ENCODE measurements at regions not wholly inside any gene's neighbourhood (a gene's known extent, or its start where the extent isn't known, plus 50 kb on each side); places are given as distances from the start of the nearest gene placed in this dataset.

DNA sequence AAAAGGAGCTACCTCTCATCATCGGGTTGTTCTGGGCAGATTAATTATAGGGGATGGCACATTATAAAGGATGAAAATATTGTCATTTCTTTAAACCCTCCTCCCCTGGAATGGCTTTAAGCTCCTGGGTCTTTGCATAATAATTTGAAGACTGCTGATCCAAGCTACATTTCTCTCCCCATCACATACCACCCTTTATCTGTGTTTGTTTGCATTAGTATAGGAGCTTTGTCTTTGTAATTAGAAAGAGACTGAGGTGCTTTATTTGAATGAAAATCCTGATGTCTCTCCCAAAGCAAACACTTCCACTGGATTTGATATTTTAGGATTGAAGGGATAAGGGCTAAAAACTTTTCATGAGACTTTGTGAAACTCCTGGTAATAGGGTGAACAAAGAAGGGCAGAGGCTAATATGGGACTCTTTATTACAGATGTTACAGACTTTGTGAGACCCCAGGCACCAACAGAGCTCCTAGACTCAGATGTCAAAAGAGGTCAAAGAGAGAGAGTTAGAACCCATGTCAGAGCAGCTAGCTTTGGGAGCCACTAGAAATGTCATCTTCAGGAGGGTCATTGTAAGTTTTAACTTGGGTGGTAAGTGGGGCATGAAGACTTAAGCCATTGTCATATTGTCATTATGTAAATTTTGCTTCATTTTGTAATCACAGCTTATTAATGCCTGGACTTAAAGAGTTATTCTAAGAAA, 75.3 kb upstream of the RXFP2 start:
- Mint-ChIP-seq H3K36me3 (ENCODE audit: unreplicated experiment) (no peaks in the 10 kb centered on the region), H3K4me1 (ENCODE audit: unreplicated experiment) (no peaks in the 10 kb centered on the region), H3K9me3 (ENCODE audit: unreplicated experiment) (peaks cover 17% of the 10 kb centered on the region), H3K27ac (ENCODE audit: unreplicated experiment) (no peak overlapping the region), H3K27me3 (ENCODE audit: unreplicated experiment) (peaks cover 18% of the 10 kb centered on the region), H3K4me3 (ENCODE audit: unreplicated experiment) (no peak overlapping the region)
- no peak for DNase-seq (ENCODE audit: extremely low spot score, unreplicated experiment)
- TF ChIP-seq, protein P1, sequence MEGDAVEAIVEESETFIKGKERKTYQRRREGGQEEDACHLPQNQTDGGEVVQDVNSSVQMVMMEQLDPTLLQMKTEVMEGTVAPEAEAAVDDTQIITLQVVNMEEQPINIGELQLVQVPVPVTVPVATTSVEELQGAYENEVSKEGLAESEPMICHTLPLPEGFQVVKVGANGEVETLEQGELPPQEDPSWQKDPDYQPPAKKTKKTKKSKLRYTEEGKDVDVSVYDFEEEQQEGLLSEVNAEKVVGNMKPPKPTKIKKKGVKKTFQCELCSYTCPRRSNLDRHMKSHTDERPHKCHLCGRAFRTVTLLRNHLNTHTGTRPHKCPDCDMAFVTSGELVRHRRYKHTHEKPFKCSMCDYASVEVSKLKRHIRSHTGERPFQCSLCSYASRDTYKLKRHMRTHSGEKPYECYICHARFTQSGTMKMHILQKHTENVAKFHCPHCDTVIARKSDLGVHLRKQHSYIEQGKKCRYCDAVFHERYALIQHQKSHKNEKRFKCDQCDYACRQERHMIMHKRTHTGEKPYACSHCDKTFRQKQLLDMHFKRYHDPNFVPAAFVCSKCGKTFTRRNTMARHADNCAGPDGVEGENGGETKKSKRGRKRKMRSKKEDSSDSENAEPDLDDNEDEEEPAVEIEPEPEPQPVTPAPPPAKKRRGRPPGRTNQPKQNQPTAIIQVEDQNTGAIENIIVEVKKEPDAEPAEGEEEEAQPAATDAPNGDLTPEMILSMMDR (IDR thresholded peaks at IDR 0.05): no peak

DNA sequence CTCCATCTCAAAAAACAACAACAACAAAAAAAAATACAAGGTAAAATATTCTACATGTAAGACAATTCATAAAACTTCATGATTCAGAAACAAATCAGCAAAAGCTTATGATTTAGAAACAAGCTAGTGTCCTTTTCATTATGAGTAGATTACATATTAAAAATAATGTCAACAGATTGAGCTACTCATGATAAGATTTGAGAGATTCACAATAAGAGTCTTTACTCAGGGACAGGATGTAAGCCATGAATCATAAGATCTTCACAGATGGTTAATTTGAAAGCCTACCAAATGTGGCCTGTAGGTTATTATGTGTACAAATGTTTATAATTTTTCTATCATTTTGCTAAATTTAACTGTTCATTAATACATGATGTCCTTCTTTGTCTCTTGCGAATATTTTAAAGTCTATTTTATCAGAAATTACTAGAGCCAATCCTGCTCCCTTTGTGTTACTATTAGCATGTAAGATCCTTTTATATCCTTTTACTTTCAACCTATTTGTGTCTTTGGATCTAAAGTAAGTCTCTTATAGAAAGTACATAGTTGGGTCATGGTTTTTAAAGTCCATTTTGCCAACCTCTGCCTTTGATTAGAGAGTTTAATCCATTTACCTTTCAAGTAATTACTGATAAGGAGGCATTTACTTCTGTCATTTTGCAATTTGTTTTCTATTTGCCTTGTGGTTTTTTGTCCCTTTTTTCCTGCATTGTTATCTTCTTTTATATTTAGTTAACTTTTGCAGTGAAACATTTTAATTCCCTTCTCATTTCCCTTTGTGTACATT, 68.3 kb upstream of the RXFP2 start:
- H3K4me1 Mint-ChIP-seq (ENCODE audit: unreplicated experiment): no peaks in the 10 kb centered on the region
- peaks cover 21% of the 10 kb centered on the region for H3K27me3 Mint-ChIP-seq (ENCODE audit: unreplicated experiment)
- H3K36me3 Mint-ChIP-seq (ENCODE audit: unreplicated experiment): no peaks in the 10 kb centered on the region
- no peak overlapping the region for H3K4me3 Mint-ChIP-seq (ENCODE audit: unreplicated experiment)
- TF ChIP-seq, protein P1 (IDR thresholded peaks at IDR 0.05): no peak
- no peak overlapping the region for H3K27ac Mint-ChIP-seq (ENCODE audit: unreplicated experiment)
- DNase-seq (ENCODE audit: extremely low spot score, unreplicated experiment): no peak
- peaks cover 12% of the 10 kb centered on the region for H3K9me3 Mint-ChIP-seq (ENCODE audit: unreplicated experiment)

DNA sequence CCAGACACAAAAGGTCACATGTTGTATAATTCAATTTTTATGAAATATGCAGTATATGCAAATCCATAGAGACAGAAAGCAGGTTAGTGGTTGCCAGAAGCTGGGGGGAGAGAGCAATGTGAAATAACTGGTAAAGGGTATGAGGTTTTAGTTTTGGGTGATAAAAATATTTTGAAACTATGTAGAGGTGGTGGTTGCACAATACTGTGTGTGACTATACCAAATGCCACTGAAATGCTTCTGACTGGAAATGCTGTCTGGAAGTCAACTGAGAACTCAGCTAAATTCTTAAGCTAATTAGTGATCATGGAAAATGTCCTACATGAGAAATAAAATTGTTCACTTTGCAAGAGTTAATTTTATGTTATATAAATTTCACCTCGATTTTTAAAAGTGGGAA, 65.3 kb upstream of the RXFP2 start:
- TF ChIP-seq, protein P1 (IDR thresholded peaks at IDR 0.05): no peak
- no peaks in the 10 kb centered on the region for H3K36me3 Mint-ChIP-seq (ENCODE audit: unreplicated experiment)
- H3K9me3 Mint-ChIP-seq (ENCODE audit: unreplicated experiment): no peaks in the 10 kb centered on the region
- peaks cover 20% of the 10 kb centered on the region for H3K27me3 Mint-ChIP-seq (ENCODE audit: unreplicated experiment)
- H3K4me1 Mint-ChIP-seq (ENCODE audit: unreplicated experiment): no peaks in the 10 kb centered on the region
- H3K27ac Mint-ChIP-seq (ENCODE audit: unreplicated experiment): no peak overlapping the region
- H3K4me3 Mint-ChIP-seq (ENCODE audit: unreplicated experiment): no peak overlapping the region
- DNase-seq (ENCODE audit: extremely low spot score, unreplicated experiment): no peak

DNA sequence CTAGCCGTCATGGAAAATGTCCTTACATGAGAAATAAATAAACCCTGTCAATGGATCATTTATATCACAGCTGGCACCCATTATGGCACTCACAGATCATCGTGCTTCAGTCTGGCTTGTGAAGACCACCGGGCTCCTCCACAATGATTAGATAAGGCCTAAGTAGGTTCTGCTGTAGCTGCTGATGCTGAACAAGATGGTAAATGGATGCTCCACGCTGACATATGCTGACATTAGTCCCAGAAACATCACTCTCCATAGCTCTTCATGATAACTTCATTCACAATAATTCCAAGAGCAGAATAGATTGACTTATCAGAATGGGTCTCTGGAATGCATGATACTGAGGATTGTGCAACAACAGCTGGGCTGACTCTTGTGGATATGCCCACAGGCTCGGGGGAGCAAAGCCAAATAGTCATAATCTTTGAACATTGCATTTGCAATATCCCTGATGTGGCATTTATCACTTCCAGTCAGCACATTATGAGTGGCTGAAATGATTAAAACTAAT, 63.8 kb upstream of the RXFP2 start:
- no peak for DNase-seq (ENCODE audit: extremely low spot score, unreplicated experiment)
- TF ChIP-seq, protein P1 (IDR thresholded peaks at IDR 0.05): no peak
- H3K4me1 Mint-ChIP-seq (ENCODE audit: unreplicated experiment): no peaks in the 10 kb centered on the region
- no peak overlapping the region for H3K27ac Mint-ChIP-seq (ENCODE audit: unreplicated experiment)
- no peak overlapping the region for H3K4me3 Mint-ChIP-seq (ENCODE audit: unreplicated experiment)
- no peaks in the 10 kb centered on the region for H3K36me3 Mint-ChIP-seq (ENCODE audit: unreplicated experiment)
- H3K9me3 Mint-ChIP-seq (ENCODE audit: unreplicated experiment): no peaks in the 10 kb centered on the region
- H3K27me3 Mint-ChIP-seq (ENCODE audit: unreplicated experiment): peaks cover 22% of the 10 kb centered on the region

DNA sequence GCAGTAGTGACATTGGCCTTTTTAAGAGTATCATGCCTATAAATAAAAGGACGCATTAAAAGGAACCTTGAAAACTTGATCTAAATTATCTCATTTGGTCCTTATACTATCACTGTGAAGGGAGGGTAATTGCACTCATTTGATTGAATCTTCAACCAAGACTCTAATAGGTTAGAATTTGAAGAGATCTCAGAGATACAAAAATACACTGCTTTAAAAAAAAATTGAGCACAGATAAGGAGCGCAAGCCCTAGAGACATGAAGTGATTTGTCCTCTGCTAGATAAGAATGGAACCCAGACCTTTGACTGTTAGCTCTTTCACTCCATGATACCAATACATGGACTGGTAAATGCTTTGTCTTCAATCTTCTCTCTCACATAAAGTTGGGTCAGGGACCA, 58.2 kb upstream of the RXFP2 start:
- no peaks in the 10 kb centered on the region for H3K9me3 Mint-ChIP-seq (ENCODE audit: unreplicated experiment)
- H3K27ac Mint-ChIP-seq (ENCODE audit: unreplicated experiment): no peak overlapping the region
- peaks cover 25% of the 10 kb centered on the region for H3K27me3 Mint-ChIP-seq (ENCODE audit: unreplicated experiment)
- DNase-seq (ENCODE audit: extremely low spot score, unreplicated experiment): no peak
- H3K36me3 Mint-ChIP-seq (ENCODE audit: unreplicated experiment): no peaks in the 10 kb centered on the region
- H3K4me3 Mint-ChIP-seq (ENCODE audit: unreplicated experiment): no peak overlapping the region
- no peaks in the 10 kb centered on the region for H3K4me1 Mint-ChIP-seq (ENCODE audit: unreplicated experiment)
- TF ChIP-seq, protein P1 (IDR thresholded peaks at IDR 0.05): no peak

Data from osteocyte (in vitro differentiated cells).